ENCODE measurements at regions not wholly inside any gene's neighbourhood (a gene's known extent, or its start where the extent isn't known, plus 50 kb on each side); places are given as distances from the start of the nearest gene placed in this dataset.

DNA sequence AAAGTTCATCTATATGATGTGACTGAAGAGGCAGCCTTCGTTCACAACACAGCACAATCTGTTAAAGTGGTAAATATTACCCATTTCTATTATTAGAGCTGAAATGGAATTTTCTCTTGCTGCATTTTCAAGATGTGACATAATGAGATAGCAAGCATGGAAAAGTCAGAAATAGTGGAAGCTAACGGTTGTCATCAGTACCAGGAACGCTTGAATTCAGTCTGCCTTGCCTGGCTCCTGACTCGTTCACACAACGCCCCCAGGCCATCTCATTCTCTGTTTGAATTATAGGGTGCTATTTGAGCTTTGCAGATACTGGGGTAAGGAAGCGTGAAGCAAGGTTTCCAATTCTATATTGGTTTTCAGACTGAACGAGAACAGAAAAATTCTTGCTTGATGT, 116.5 kb upstream of the MAP3K7 start:
- H3K4me1 ChIP-seq: no peaks in the 10 kb centered on the region
- no peak for DNase-seq (ENCODE audit: extremely low spot score in 2 of 2)
- no peak overlapping the region for H3K27ac ChIP-seq
- H3K9me3 ChIP-seq: no peaks in the 10 kb centered on the region
- intact Hi-C loops (cut with DNase I): no loop called here
- TF ChIP-seq POLR2A (IDR thresholded peaks at IDR 0.05) (no peak), POLR2AphosphoS5 (IDR thresholded peaks at IDR 0.05; ENCODE audit: insufficient read depth in 1 of 2, low read depth in 1 of 2) (no peak), CTCF (IDR thresholded peaks at IDR 0.05) (no peak)
- no peaks in the 10 kb centered on the region for H3K27me3 ChIP-seq
- H3K4me3 ChIP-seq: no peak overlapping the region
- H3K36me3 ChIP-seq: no peaks in the 10 kb centered on the region

GRCh38 chr6:90701926-90702325, 115.1 kb upstream of the MAP3K7 start:
- Histone ChIP-seq H3K36me3 (no peaks in the 10 kb centered on the region), H3K27me3 (no peaks in the 10 kb centered on the region), H3K4me3 (no peak overlapping the region), H3K27ac (no peak overlapping the region), H3K4me1 (no peaks in the 10 kb centered on the region), H3K9me3 (no peaks in the 10 kb centered on the region)
- TF ChIP-seq CTCF (IDR thresholded peaks at IDR 0.05): no peak
- TF ChIP-seq POLR2AphosphoS5 (IDR thresholded peaks at IDR 0.05; ENCODE audit: insufficient read depth in 1 of 2, low read depth in 1 of 2): no peak
- no peak for TF ChIP-seq POLR2A (IDR thresholded peaks at IDR 0.05)
- intact Hi-C loops (cut with DNase I): no loop called here
- no peak for DNase-seq (ENCODE audit: extremely low spot score in 2 of 2)

DNA sequence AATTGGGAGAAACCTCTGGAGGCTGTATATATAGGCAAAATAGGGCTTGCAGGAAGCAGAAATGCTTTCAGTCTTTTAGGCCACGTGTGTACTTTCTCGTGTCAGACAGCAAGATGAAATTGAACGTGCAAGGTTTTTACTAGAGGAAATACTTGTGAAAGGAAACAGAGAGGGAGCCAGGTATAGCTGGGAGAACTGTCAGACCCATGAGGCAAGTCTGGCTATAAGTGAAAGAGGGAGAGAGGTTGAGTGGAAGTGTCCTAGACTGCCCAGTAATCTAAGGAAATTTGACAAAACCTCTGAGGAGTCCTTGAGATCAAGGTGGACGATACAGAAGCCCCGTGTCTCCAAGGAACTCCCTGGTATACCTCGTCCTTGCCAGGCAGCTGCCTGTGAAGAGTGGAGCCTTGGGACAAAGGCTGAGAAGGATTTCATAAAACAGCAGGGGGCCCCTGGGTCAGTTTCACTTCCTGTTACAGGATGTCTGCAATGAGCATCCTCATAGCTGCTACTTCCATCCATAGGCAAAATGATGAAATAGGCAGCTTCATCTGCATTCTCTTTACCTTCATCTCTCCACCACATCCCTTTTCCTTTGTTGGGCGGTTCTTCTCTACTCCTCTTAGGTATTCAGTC, 114.4 kb upstream of the MAP3K7 start:
- Histone ChIP-seq H3K9me3 (no peaks in the 10 kb centered on the region), H3K27ac (no peak overlapping the region), H3K4me1 (no peaks in the 10 kb centered on the region), H3K27me3 (no peaks in the 10 kb centered on the region), H3K4me3 (no peak overlapping the region), H3K36me3 (no peaks in the 10 kb centered on the region)
- intact Hi-C loops (cut with DNase I): no loop called here
- TF ChIP-seq POLR2AphosphoS5 (IDR thresholded peaks at IDR 0.05; ENCODE audit: insufficient read depth in 1 of 2, low read depth in 1 of 2) (no peak), CTCF (IDR thresholded peaks at IDR 0.05) (no peak), POLR2A (IDR thresholded peaks at IDR 0.05) (no peak)
- DNase-seq (ENCODE audit: extremely low spot score in 2 of 2): no peak

GRCh38 chr6:90695316-90695715, 108.4 kb upstream of the MAP3K7 start:
- no peaks in the 10 kb centered on the region for H3K4me1 ChIP-seq
- no peak for DNase-seq (ENCODE audit: extremely low spot score in 2 of 2)
- TF ChIP-seq POLR2AphosphoS5 (IDR thresholded peaks at IDR 0.05; ENCODE audit: insufficient read depth in 1 of 2, low read depth in 1 of 2) (no peak), CTCF (IDR thresholded peaks at IDR 0.05) (no peak), POLR2A (IDR thresholded peaks at IDR 0.05) (no peak)
- intact Hi-C loops (cut with DNase I): no loop called here
- no peaks in the 10 kb centered on the region for H3K27me3 ChIP-seq
- no peaks in the 10 kb centered on the region for H3K9me3 ChIP-seq
- no peak overlapping the region for H3K4me3 ChIP-seq
- H3K27ac ChIP-seq: no peak overlapping the region
- no peaks in the 10 kb centered on the region for H3K36me3 ChIP-seq

GRCh38 chr6:90694802-90695201, 107.9 kb upstream of the MAP3K7 start:
- H3K9me3 ChIP-seq: no peaks in the 10 kb centered on the region
- DNase-seq (ENCODE audit: extremely low spot score in 2 of 2): no peak
- H3K27ac ChIP-seq: no peak overlapping the region
- no peak overlapping the region for H3K4me3 ChIP-seq
- no peaks in the 10 kb centered on the region for H3K4me1 ChIP-seq
- no peaks in the 10 kb centered on the region for H3K36me3 ChIP-seq
- intact Hi-C loops (cut with DNase I): no loop called here
- no peak for TF ChIP-seq CTCF (IDR thresholded peaks at IDR 0.05)
- no peak for TF ChIP-seq POLR2AphosphoS5 (IDR thresholded peaks at IDR 0.05; ENCODE audit: insufficient read depth in 1 of 2, low read depth in 1 of 2)
- TF ChIP-seq POLR2A (IDR thresholded peaks at IDR 0.05): no peak
- H3K27me3 ChIP-seq: no peaks in the 10 kb centered on the region
